Lung (tissue), 11 donors: ENCODE measurements at regions not wholly inside any gene's neighbourhood (a gene's known extent, or its start where the extent isn't known, plus 50 kb on each side); places are given as distances from the start of the nearest gene placed in this dataset.

Source experiments
- ATAC-seq: fragments of 200-7000 bp; cut with Tn5 transposase; one replicate; pipeline ENCODE4 v1.9.1; 2020; ENCODE audit warnings: moderate number of reproducible peaks; ENCODE audit not compliant: insufficient read depth, low FRiP score
- DNase-seq, 3 donors: peaks; one replicate each; pipeline ENCODE4 v3.0.0-alpha.2; 2013 to 2017
- H3K27ac ChIP-seq, 2 donors: one replicate each; pipeline ENCODE4 v1.5.1; 2013; ENCODE audit warnings: mild to moderate bottlenecking in 2 of 2, moderate library complexity in 2 of 2, control low read depth in 1 of 2, inconsistent platforms in 1 of 2, low read depth in 1 of 2, low read length in 1 of 2
- H3K27me3 ChIP-seq, 3 donors: one replicate each; pipeline ENCODE4 v1.5.1; 2013; ENCODE audit warnings: low read length in 2 of 3; ENCODE audit not compliant: control insufficient read depth in 3 of 3, insufficient read depth in 3 of 3
- H3K36me3 ChIP-seq, 4 donors: one replicate each; pipeline ENCODE4 v1.5.1; 2013; ENCODE audit warnings: low read length in 4 of 4, mild to moderate bottlenecking in 1 of 4, moderate library complexity in 1 of 4; ENCODE audit not compliant: control insufficient read depth in 4 of 4, insufficient read depth in 4 of 4
- H3K4me1 ChIP-seq, 5 donors: one replicate each; pipeline ENCODE4 v1.5.1; 2013; ENCODE audit warnings: low read length in 5 of 5, mild to moderate bottlenecking in 2 of 5, moderate library complexity in 1 of 5; ENCODE audit not compliant: control insufficient read depth in 5 of 5, insufficient read depth in 5 of 5
- H3K4me3 ChIP-seq: one replicate; pipeline ENCODE4 v1.5.1; 2013; ENCODE audit warnings: mild to moderate bottlenecking, control low read depth, moderate library complexity
- H3K9ac ChIP-seq, 2 donors: one replicate each; pipeline ENCODE4 v1.5.1; 2013; ENCODE audit warnings: low read length in 2 of 2, control low read depth in 1 of 2; ENCODE audit not compliant: insufficient read depth in 1 of 2
- H3K9me3 ChIP-seq, 4 donors: one replicate each; pipeline ENCODE4 v1.5.1; 2013; ENCODE audit warnings: low read length in 3 of 4, mild to moderate bottlenecking in 1 of 4, moderate library complexity in 1 of 4; ENCODE audit not compliant: control insufficient read depth in 4 of 4, insufficient read depth in 3 of 4
- WGBS, 2 donors: extraction: QIAGEN DNeasy Blood & Tissue Kit; methylation state at CpG; one replicate each; pipeline ENCODE4 v1.1.7; 2013; 5-methylcytosine and 5-hydroxymethylcytosine counted together
- TF ChIP-seq, protein P1 (sequence below): IDR thresholded peaks from 2 replicates; pipeline ENCODE4 v1.5.1; 2012; ENCODE audit warnings: mild to moderate bottlenecking; ENCODE audit errors: control extremely low read depth, extremely low read depth
- donor health status: control.
- donor health status: control.
- donor health status: Bipolar disorder and iron deficiency.
- donor health status: healthy.
- donor health status: DM: yes; HTN: yes; CAD: no.

DNA sequence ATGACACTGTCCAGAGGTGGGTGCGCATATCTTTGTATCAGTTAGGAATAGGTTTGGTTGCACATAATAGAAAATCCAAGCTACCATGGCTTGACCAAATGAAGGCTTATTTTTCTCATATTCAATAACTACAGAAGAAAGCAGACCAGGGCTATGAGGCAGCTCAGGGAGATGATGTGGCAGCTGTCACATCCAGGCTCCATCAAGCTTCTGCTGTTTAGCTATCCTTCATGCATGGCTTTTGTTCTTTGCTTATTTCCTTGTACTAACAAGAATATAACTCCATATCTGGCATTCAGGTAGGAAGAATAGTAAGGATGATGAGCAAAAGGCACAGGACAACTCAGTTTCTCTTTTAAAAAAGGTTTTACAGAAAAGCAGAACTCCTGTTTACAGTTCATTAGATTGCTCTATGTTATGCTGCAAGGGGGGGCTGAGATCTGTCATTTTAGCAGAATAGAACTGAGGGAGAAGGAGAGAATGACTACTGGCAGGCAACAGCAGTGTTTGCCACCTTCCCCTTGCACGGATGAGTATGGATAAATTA lies 336.1 kb downstream of the MLLT3 start:
- 62 to 74% methylated on average over 2 of the region's 2 CpGs for WGBS, 2 donors
- H3K27ac ChIP-seq: no peak overlapping the region

DNA sequence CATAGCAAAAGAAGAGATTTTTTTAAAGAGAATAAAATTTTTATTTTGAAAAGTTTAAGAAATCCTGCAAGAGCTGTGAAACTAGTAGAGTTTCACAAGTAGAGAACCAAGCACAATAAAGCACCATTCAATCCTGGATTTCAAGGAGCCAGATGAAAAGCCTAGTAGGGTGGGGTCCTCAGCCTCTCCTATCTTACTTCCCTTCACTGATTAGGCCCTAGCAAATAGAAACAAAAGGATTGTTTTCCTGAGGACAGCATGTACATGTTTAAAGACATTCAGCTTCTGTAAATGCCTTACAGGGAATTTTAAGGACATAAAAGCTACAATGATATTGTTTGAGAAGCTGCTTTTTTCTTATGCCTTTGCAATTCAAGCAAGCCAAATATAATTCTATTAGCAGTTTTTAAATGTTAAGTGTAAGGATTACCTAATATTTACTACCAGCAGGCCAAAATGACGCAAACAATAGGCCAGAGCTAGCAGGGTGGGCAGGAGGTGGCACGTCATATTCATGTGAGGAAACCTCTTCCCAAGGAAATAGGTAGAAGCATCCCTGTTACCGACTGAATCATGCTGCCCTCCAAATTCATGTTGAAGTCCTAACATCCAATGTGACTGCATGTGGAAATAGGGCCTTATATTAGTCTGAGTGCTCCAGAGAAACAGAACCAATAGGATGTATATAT lies 337.6 kb downstream of the MLLT3 start:
- DNase-seq (no peak), ATAC-seq (no peak)
- no peaks in the 10 kb centered on the region for H3K36me3 ChIP-seq
- TF ChIP-seq, protein P1, sequence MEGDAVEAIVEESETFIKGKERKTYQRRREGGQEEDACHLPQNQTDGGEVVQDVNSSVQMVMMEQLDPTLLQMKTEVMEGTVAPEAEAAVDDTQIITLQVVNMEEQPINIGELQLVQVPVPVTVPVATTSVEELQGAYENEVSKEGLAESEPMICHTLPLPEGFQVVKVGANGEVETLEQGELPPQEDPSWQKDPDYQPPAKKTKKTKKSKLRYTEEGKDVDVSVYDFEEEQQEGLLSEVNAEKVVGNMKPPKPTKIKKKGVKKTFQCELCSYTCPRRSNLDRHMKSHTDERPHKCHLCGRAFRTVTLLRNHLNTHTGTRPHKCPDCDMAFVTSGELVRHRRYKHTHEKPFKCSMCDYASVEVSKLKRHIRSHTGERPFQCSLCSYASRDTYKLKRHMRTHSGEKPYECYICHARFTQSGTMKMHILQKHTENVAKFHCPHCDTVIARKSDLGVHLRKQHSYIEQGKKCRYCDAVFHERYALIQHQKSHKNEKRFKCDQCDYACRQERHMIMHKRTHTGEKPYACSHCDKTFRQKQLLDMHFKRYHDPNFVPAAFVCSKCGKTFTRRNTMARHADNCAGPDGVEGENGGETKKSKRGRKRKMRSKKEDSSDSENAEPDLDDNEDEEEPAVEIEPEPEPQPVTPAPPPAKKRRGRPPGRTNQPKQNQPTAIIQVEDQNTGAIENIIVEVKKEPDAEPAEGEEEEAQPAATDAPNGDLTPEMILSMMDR: no peak
- H3K27me3 ChIP-seq: no peaks in the 10 kb centered on the region
- peaks cover 0 to 6% (median 0%) of the 10 kb centered on the region in 4 donors for H3K9me3 ChIP-seq
- no peaks in the 10 kb centered on the region for H3K4me1 ChIP-seq
- no peak overlapping the region for H3K4me3 ChIP-seq
- no peak overlapping the region for H3K27ac ChIP-seq
- WGBS, 2 donors: 44 to 52% methylated on average over 3 of the region's 3 CpGs
- no peak overlapping the region for H3K9ac ChIP-seq

More for the DNA sequence above, 336.1 kb downstream of the MLLT3 start:
- ATAC-seq (no peak), DNase-seq (no peak)
- Histone ChIP-seq H3K27me3 (no peaks in the 10 kb centered on the region), H3K4me1 (no peaks in the 10 kb centered on the region), H3K4me3 (no peak overlapping the region), H3K9me3 (peaks cover 0 to 6% (median 0%) of the 10 kb centered on the region in 4 donors), H3K36me3 (no peaks in the 10 kb centered on the region), H3K9ac (no peak overlapping the region)
- TF ChIP-seq, protein P1: no peak

DNA sequence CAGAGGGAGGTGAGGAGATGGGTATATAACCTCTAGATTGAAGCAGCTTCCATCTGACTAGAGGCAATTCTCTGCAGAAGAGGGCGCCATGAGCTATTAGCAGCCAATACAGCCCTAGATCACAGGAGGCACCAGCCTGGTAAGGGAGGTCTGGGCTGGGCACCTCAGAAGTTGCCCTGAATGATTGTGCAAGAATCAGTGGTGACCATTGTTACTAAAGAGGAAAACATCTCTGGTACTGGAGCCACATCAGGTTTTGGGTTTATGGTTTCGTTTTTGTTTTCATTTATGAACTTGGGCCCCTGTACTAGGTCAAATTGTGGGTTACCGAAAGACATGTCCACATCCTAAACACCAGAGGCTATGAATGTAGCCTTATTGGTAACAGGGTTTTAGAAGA lies 342.0 kb downstream of the MLLT3 start:
- DNase-seq (no peak), ATAC-seq (no peak)
- H3K27ac ChIP-seq: no peak overlapping the region
- no peaks in the 10 kb centered on the region for H3K36me3 ChIP-seq
- WGBS, 2 donors: 91 to 96% methylated on average over 3 of the region's 3 CpGs
- H3K27me3 ChIP-seq: no peaks in the 10 kb centered on the region
- TF ChIP-seq, protein P1: no peak
- H3K9ac ChIP-seq: no peak overlapping the region
- no peaks in the 10 kb centered on the region for H3K4me1 ChIP-seq
- H3K4me3 ChIP-seq: no peak overlapping the region
- peaks cover 0 to 8% (median 4%) of the 10 kb centered on the region in 4 donors for H3K9me3 ChIP-seq
